AG04449 (cell line): ENCODE measurements at regions not wholly inside any gene's neighbourhood (a gene's known extent, or its start where the extent isn't known, plus 50 kb on each side); places are given as distances from the start of the nearest gene placed in this dataset.

Experiments
- CTCF ChIA-PET: fragments of 350-600 bp; formaldehyde crosslinking; extraction: SDS; loops from one replicate; lab custom pipeline; 2021; ENCODE audit warnings: antibody characterized with exemption; lab: Yijun Ruan, JAX
- POLR2A ChIA-PET: fragments of 400-600, 350-600 bp; formaldehyde crosslinking; extraction: SDS; loops from one replicate; lab custom pipeline; 2020; ENCODE audit warnings: antibody characterized with exemption, inconsistent platforms; lab: Yijun Ruan, JAX
- DNase-seq: peaks from one replicate; pipeline ENCODE4 v3.0.0-alpha.2; 2010; ENCODE audit warnings: low read depth, low spot score
- H3K4me3 ChIP-seq: 2 replicates; pipeline ENCODE4 v1.5.1; 2011; ENCODE audit warnings: low read depth, mild to moderate bottlenecking, control low read depth, low read length
- TF ChIP-seq, protein P1 (sequence below): IDR thresholded peaks from one replicate; pipeline ENCODE4 v1.5.1; 2011; ENCODE audit warnings: mild to moderate bottlenecking, moderate library complexity, low read length, control low read depth, inconsistent platforms; ENCODE audit not compliant: insufficient read depth; ENCODE audit errors: missing control alignments

DNA sequence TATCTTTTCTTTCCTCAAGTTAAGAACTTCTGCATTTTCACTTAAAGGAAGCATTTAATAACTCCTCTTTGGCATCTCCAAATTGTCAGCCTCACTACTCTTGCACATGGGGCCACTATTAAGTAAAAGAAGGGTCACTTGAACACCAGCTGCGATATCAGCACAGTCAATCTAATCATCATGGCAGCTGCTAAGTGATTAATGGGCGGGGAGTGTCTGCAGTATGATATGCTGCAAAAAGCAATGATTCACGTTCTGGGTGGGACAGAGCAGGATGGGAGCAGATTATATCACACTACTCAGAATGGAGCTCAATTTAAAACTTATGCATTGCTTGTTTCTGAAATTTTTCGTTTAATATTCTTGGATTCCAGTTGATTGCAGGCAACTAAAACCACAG, 447.4 kb upstream of the PFKP start:
- no peak for DNase-seq
- POLR2A ChIA-PET, result no interaction called here
- TF ChIP-seq, protein P1, sequence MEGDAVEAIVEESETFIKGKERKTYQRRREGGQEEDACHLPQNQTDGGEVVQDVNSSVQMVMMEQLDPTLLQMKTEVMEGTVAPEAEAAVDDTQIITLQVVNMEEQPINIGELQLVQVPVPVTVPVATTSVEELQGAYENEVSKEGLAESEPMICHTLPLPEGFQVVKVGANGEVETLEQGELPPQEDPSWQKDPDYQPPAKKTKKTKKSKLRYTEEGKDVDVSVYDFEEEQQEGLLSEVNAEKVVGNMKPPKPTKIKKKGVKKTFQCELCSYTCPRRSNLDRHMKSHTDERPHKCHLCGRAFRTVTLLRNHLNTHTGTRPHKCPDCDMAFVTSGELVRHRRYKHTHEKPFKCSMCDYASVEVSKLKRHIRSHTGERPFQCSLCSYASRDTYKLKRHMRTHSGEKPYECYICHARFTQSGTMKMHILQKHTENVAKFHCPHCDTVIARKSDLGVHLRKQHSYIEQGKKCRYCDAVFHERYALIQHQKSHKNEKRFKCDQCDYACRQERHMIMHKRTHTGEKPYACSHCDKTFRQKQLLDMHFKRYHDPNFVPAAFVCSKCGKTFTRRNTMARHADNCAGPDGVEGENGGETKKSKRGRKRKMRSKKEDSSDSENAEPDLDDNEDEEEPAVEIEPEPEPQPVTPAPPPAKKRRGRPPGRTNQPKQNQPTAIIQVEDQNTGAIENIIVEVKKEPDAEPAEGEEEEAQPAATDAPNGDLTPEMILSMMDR, result no peak
- CTCF ChIA-PET, result no interaction called here
- H3K4me3 ChIP-seq, result no peak overlapping the region

- ChIA-PET CTCF (no interaction called here), POLR2A (no interaction called here)
- no peak for DNase-seq
- TF ChIP-seq, protein P1, result no peak
- H3K4me3 ChIP-seq, result no peak overlapping the region
Observed at GRCh38 chr10:2619472-2619871, 447.9 kb upstream of the PFKP start.

DNA sequence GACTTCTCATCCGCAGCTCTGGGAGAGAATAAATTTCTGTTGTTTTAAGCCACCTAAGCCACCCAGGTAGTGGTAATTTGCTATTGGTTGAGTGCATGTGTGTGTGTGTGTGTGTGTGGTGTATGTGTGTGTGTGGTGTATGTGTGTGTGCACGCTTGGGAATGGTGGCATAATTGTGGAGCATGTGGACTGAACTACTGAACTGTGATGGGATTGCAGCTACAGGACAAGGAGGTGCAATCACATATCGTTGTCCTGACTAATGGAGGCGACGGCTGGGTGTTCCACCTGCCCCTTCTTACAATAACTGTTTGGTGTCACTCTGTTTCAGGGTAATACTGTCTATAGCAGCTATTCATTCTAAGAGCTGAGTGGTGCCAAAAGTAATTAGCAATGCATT, 448.7 kb upstream of the PFKP start:
- TF ChIP-seq, protein P1, result no peak
- CTCF ChIA-PET, result no interaction called here
- DNase-seq, result no peak
- no peak overlapping the region for H3K4me3 ChIP-seq
- POLR2A ChIA-PET, result no interaction called here

DNA sequence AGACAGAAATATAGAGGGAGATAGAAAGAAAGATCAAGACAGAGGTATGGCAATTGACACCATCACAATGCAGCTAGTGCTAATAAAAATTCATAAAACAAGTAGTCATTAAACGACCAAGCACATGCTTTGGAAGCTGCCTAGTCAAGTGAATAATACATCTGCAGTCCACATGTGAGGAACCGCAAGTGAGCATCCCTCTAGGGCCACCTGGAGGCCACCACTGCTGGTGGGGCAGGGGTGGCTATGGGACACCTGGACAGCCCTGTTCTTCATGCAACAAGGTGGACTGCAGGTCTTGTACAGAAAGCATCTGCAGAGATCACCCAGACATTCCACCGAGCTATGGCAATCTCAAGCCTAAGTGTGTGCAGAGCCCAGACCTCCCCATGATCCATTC, 451.1 kb upstream of the PFKP start:
- CTCF ChIA-PET, result no interaction called here
- TF ChIP-seq, protein P1, result no peak
- no peak overlapping the region for H3K4me3 ChIP-seq
- POLR2A ChIA-PET, result no interaction called here
- DNase-seq, result no peak

DNA sequence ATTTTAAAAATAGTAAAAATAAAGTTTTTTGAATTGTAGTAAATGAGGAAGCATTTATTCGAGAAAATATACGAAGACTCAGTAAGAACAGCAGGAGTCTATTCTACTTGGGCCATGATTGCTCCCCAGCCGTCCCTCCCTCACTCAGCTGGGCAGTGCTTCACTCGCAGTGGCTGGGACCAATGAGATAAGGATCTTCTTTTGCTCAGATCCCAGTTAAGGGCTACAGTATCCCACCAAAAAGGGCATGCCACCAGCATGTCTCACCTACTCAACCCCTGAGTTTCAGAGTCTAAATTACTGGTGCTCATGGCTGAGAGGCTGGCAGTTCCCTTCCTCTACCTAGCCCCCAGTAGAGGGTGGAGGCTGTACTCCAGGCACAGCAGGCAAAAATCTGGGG, 455.7 kb upstream of the PFKP start:
- ChIA-PET CTCF (no interaction called here), POLR2A (no interaction called here)
- no peak for DNase-seq
- TF ChIP-seq, protein P1, result no peak
- H3K4me3 ChIP-seq, result no peak overlapping the region

GRCh38 chr10:2610946-2611345, 456.4 kb upstream of the PFKP start:
- TF ChIP-seq, protein P1, result no peak
- no peak for DNase-seq
- H3K4me3 ChIP-seq, result no peak overlapping the region
- ChIA-PET POLR2A (no interaction called here), CTCF (no interaction called here)
